Gastrocnemius medialis (tissue), 4 donors: ENCODE measurements at regions not wholly inside any gene's neighbourhood (a gene's known extent, or its start where the extent isn't known, plus 50 kb on each side); places are given as distances from the start of the nearest gene placed in this dataset.

Experiments
- CTCF ChIP-seq, 5 experiments: fragments of 450-650 bp in 3 of 5; fragments of 200-600 bp in 2 of 5; sonication (generic) in 2 of 5; IDR thresholded peaks in 4 of 5; conservative IDR thresholded peaks in 1 of 5; 1 replicate in 4 of 5; 2 replicates in 1 of 5; pipeline ENCODE4 v1.5.1; 2016 to 2019; ENCODE audit warnings: antibody characterized with exemption in 5 of 5, mild to moderate bottlenecking in 3 of 5, moderate library complexity in 3 of 5
- POLR2A ChIP-seq, 2 donors: fragments of 450-650 bp; IDR thresholded peaks; one replicate each; pipeline ENCODE4 v1.6.1; 2017; ENCODE audit warnings: antibody characterized with exemption in 2 of 2, mild to moderate bottlenecking in 2 of 2, moderate library complexity in 2 of 2

DNA sequence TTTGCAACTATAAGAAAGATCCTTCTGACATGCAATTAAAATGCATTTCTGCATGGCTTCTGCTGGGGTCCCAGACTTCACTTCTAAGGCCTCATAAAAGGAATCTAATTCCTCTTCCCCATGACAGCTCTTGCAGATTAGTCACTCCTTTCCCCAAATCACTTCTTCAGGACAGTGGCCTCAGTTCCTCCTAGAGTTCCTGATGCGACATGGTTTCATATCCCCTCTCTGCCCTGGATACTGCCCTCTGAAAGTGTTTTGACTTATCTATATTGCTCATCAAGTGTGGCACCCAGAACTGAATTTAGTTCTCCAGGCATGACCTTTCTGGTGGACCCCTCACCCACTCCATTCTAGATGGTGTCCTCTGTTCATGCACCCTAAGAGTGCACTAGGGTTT is 238.1 kb downstream of the FOXO1 start:
- TF ChIP-seq CTCF (IDR thresholded peaks at IDR 0.05 in 4 of 5, conservative IDR thresholded peaks at IDR 0.05 in 1 of 5) (no peak), POLR2A (IDR thresholded peaks at IDR 0.05) (no peak)
